ENCODE measurements at regions not wholly inside any gene's neighbourhood (a gene's known extent, or its start where the extent isn't known, plus 50 kb on each side); places are given as distances from the start of the nearest gene placed in this dataset.

DNA sequence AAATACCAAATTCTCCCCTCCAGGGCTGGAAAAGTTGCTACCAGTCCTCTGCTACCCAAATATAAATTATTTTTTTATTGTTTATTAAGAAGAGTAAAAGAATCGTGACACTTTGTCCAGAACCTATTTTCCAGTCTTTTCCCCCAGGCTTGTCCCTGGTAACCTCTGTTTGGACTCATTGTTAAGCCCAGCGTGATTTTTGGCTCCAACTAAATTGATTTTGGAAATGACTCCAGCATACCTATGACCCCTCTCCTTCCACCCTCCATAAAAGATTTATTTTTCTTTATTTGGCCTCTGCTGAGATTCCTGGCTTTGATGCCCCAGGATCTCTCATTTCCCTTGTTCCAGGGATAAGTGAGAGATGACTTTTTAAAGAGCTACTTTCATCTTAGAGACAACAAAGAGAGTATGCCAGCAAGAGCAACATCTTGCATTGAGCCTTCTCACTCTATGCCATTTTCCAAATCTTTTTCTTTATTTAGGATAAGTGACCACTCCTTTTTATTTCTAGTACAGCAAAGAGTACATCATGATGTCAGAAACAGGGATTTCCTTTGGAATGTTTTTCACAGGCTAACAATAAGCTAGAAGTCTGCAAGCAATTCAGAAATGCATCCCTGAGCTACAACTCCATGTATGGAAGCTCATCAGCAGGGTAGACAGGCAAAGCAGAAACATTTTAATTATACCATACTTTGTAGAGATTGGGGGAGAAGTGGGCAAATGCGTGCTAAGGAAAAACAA lies 75.8 kb downstream of the DAD1 start:
- Mint-ChIP-seq H3K27me3 (ENCODE audit: low read depth) (no peaks in the 10 kb centered on the region), H3K9me3 (no peaks in the 10 kb centered on the region), H3K4me3 (ENCODE audit: low read depth) (peak overlapping the region; percentile 92), H3K27ac (peak overlapping the region; percentile 100), H3K4me1 (ENCODE audit: low read depth) (peaks cover 83% of the 10 kb centered on the region), H3K36me3 (ENCODE audit: low read depth) (peaks cover 93% of the 10 kb centered on the region)
- DNase-seq (ENCODE audit: low spot score): no peak
- intact Hi-C loops (cut with micrococcal nuclease): no loop called here

DNA sequence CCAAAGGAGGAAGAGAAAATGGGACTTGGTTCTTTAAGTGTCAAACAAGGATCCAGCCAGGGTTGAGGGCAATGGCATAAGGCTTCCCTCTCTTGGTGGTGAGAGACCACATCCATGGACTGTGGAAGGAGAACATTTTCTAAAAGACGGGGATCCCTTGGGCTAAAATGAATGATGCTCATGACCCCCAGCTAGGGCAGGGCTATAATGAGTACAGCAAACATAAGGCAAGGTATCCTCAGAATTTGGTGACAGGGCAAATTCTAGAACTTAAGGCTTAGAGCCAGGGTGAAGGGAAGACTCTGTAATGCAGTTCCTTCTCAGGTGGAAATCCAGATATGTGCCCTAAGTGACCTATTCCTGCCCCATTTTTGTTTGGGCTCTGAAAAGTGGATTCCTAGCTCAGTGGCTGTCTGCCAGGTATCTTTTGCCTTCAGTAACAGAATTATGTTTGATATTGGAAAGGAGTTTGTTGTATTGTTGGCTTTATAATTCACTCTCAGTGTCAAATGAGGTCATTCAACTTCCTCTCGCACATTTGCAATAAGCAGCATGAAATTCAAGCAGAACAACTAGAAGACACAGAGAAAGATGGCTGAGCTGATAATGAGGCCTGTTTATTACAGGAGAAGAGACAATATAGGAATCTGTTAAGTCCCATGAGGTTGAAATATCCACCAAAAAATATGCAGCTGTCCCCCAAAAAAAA lies 76.8 kb downstream of the DAD1 start:
- no peaks in the 10 kb centered on the region for H3K9me3 Mint-ChIP-seq
- peaks cover 78% of the 10 kb centered on the region for H3K4me1 Mint-ChIP-seq (ENCODE audit: low read depth)
- intact Hi-C loops (cut with micrococcal nuclease): no loop called here
- H3K27me3 Mint-ChIP-seq (ENCODE audit: low read depth): no peaks in the 10 kb centered on the region
- no peak for DNase-seq (ENCODE audit: low spot score)
- H3K27ac Mint-ChIP-seq: peak overlapping the region; percentile 100
- H3K36me3 Mint-ChIP-seq (ENCODE audit: low read depth): peaks cover 92% of the 10 kb centered on the region
- peak overlapping the region; percentile 92 for H3K4me3 Mint-ChIP-seq (ENCODE audit: low read depth)

DNA sequence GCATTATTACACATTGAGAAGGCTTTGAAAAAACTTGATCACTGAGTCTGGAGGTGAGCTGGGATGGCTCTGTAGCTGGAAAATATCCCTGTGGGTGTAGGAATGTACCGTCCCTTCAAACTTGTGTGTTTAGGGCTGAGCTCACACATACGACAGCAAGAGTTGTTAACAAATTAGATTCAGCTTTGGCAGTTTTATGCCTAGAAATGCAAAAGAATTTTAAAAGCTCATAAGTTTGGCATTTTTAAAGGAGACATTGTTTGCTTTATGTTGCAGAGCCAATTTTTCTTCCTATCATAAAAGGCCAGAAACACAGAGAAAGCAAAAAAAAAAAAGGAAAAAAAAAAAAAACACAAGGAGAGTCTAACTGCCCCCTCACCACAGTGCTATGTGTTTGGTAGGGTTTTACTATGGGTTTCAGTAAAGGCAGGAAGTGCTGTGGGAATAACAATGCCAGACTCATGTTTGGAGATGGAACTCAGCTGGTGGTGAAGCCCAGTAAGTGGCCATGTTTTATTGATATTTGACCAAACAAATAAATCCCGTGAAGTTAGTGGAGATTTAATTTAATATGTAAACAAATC lies 78.4 kb downstream of the DAD1 start:
- intact Hi-C loops (cut with micrococcal nuclease): no loop called here
- H3K9me3 Mint-ChIP-seq: no peaks in the 10 kb centered on the region
- peak overlapping the region; percentile 100 for H3K27ac Mint-ChIP-seq
- no peak for DNase-seq (ENCODE audit: low spot score)
- H3K4me1 Mint-ChIP-seq (ENCODE audit: low read depth): peaks cover 78% of the 10 kb centered on the region
- peaks cover 94% of the 10 kb centered on the region for H3K36me3 Mint-ChIP-seq (ENCODE audit: low read depth)
- H3K27me3 Mint-ChIP-seq (ENCODE audit: low read depth): no peaks in the 10 kb centered on the region
- peak overlapping the region; percentile 92 for H3K4me3 Mint-ChIP-seq (ENCODE audit: low read depth)

DNA sequence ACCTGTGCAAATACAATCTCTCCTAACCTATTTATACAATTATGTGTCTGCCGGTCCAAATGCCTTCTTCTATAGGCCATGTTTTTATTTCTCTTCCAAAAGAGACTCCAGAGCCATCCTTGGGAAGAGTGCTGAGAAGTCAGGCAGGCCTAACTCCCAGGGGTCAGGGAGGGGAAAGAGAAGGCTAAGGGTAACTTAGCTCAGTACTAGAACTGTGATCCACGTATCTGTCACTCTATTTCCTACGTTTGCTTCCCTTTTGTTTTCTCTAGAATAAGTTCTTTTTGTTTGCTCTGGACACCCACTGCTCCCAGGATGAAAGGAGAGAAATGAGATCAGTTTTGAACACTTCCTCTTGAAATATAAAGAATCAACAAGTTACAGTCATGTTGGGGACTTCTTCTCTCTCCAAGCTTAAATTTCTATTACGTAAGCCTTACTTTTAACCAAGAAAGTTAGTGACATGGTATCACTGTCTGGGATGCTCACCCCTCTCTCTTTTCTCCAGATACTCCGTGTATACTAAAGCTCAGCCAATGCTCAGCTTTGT lies 79.2 kb downstream of the DAD1 start:
- Mint-ChIP-seq H3K36me3 (ENCODE audit: low read depth) (peaks cover 93% of the 10 kb centered on the region), H3K27me3 (ENCODE audit: low read depth) (no peaks in the 10 kb centered on the region), H3K4me3 (ENCODE audit: low read depth) (peak overlapping the region; percentile 92), H3K9me3 (no peaks in the 10 kb centered on the region), H3K4me1 (ENCODE audit: low read depth) (peaks cover 73% of the 10 kb centered on the region), H3K27ac (peak overlapping the region; percentile 100)
- no peak for DNase-seq (ENCODE audit: low spot score)
- intact Hi-C loops (cut with micrococcal nuclease): loop anchor here (10.0 kb wide), 2 partner anchors 285 to 385 kb away; no protein-coding TSS in a partner anchor

DNA sequence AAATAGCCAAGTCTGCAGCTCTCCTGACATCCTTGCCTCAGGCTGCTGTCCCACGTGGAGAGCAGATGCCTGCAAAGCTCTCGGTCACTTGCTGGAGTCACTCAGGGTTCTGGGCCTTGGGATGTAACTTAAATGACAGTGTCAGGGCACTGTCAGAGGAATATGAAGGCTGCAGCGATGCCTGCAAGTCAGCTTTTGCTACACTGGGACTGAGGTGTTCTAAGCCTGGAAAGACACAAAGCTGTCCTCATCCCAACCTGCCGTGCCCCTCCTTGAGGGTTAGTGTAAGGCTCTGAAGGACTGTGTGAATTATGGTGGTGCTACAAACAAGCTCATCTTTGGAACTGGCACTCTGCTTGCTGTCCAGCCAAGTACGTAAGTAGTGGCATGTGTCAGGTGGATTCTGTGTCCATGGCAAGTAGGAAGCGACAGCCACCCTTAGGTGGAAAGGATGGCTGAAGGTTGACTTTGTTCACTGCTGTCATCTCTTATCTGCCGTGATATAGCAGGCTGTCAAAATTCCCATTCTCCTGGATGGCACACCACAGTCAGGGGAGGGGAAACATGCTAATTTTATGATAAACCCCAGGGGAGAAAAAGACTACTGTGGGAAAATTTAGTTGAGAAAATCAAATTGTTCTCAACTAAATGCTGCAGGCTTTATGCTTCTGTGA lies 79.9 kb downstream of the DAD1 start:
- peak overlapping the region; percentile 100 for H3K27ac Mint-ChIP-seq
- peaks cover 94% of the 10 kb centered on the region for H3K36me3 Mint-ChIP-seq (ENCODE audit: low read depth)
- peaks cover 73% of the 10 kb centered on the region for H3K4me1 Mint-ChIP-seq (ENCODE audit: low read depth)
- intact Hi-C loops (cut with micrococcal nuclease): loop anchor here (10.0 kb wide), 2 partner anchors 284 to 384 kb away; no protein-coding TSS in a partner anchor
- H3K27me3 Mint-ChIP-seq (ENCODE audit: low read depth): no peaks in the 10 kb centered on the region
- DNase-seq (ENCODE audit: low spot score): no peak
- no peaks in the 10 kb centered on the region for H3K9me3 Mint-ChIP-seq
- peak overlapping the region; percentile 92 for H3K4me3 Mint-ChIP-seq (ENCODE audit: low read depth)

DNA sequence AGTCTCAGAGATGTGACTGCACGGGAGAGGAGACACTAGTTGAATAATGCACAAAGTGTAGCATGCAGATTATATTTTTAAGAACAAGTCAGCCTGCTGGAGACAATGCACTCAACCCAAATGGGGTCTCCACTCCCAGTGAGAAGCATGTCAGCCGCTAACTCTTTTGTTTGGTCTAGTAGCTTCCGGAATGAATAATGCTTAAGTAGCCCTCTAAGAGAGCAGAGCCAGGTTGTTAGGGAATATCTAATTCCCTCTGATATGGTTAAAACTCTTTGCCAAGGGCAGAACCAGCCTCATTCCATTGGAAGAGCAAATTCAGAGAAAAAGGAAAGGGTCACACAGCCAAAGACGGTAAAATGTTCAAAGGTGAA lies 80.4 kb downstream of the DAD1 start:
- Mint-ChIP-seq H3K4me1 (ENCODE audit: low read depth) (peaks cover 73% of the 10 kb centered on the region), H3K9me3 (no peaks in the 10 kb centered on the region), H3K36me3 (ENCODE audit: low read depth) (peaks cover 95% of the 10 kb centered on the region), H3K27ac (peak overlapping the region; percentile 100), H3K27me3 (ENCODE audit: low read depth) (no peaks in the 10 kb centered on the region), H3K4me3 (ENCODE audit: low read depth) (peak overlapping the region; percentile 92)
- intact Hi-C loops (cut with micrococcal nuclease): loop anchor here (10.0 kb wide), 2 partner anchors 284 to 384 kb away; no protein-coding TSS in a partner anchor
- no peak for DNase-seq (ENCODE audit: low spot score)

DNA sequence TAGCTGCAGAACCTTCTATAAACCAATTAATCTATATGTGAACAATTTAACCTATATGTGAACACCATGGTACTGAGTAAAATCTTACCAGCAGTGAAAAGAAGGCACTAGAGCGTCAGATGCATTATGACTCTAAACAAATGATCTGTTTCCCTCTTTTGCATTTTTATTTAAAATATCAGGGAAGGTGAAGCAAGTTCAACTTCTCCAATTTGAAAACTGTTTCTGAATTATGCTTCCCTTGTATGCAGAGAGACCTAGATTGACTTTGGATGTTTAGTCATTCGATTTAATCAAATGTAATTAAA lies 80.9 kb downstream of the DAD1 start:
- intact Hi-C loops (cut with micrococcal nuclease): loop anchor here (10.0 kb wide), 2 partner anchors 283 to 383 kb away; no protein-coding TSS in a partner anchor
- Mint-ChIP-seq H3K4me1 (ENCODE audit: low read depth) (peaks cover 72% of the 10 kb centered on the region), H3K36me3 (ENCODE audit: low read depth) (peaks cover 95% of the 10 kb centered on the region), H3K27me3 (ENCODE audit: low read depth) (no peaks in the 10 kb centered on the region), H3K9me3 (no peaks in the 10 kb centered on the region), H3K27ac (peak overlapping the region; percentile 100), H3K4me3 (ENCODE audit: low read depth) (peak overlapping the region; percentile 92)
- DNase-seq (ENCODE audit: low spot score): no peak

DNA sequence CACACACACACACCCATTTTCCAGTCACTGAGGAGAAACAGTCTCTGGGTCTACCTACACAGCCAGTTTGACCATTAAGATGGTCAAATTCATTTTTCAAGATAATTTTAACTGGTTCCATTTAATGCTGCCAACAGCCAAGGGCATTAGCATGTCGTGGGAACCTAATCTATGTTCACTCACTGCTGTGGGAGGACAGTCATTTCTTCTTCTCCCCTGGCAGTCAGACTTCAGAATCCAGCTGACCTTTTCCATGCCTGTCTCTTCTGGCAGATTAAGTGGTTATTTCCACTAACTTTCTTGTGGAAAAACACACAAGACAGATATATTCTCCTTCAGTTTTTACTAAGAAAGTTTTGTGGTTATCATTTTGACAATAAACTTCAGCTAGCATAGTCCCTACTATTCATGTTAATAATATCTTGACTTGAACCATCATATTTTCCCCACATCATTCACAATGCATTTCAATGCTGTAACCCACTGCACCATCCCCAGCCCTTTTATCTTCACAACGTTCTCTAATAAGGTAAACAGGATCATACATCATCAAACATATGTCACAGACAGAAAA lies 82.2 kb downstream of the DAD1 start:
- no peak for DNase-seq (ENCODE audit: low spot score)
- H3K27me3 Mint-ChIP-seq (ENCODE audit: low read depth): no peaks in the 10 kb centered on the region
- H3K36me3 Mint-ChIP-seq (ENCODE audit: low read depth): peaks cover 96% of the 10 kb centered on the region
- H3K9me3 Mint-ChIP-seq: no peaks in the 10 kb centered on the region
- H3K4me3 Mint-ChIP-seq (ENCODE audit: low read depth): peak overlapping the region; percentile 92
- peak overlapping the region; percentile 100 for H3K27ac Mint-ChIP-seq
- H3K4me1 Mint-ChIP-seq (ENCODE audit: low read depth): peaks cover 73% of the 10 kb centered on the region
- intact Hi-C loops (cut with micrococcal nuclease): loop anchor here (1.0 to 10.0 kb wide), 6 partner anchors 14 to 382 kb away; no protein-coding TSS in a partner anchor

DNA sequence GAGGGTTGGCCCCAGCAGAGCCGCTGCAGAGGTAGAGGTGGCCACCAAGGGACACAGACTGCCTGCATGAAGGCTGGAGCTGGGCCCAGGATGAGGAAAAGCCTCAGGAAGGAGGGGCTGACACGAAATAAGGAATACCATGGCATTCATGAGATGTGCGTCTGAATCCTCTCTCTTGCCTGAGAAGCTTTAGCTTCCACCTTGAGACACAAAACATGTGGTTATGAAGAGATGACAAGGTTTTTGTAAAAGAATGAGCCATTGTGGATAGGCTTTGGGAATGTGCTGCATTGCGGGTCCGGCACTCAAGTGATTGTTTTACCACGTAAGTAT lies 82.7 kb downstream of the DAD1 start:
- DNase-seq (ENCODE audit: low spot score): no peak
- Mint-ChIP-seq H3K27me3 (ENCODE audit: low read depth) (no peaks in the 10 kb centered on the region), H3K9me3 (no peaks in the 10 kb centered on the region), H3K27ac (peak overlapping the region; percentile 100), H3K4me3 (ENCODE audit: low read depth) (peak overlapping the region; percentile 92), H3K36me3 (ENCODE audit: low read depth) (peaks cover 96% of the 10 kb centered on the region), H3K4me1 (ENCODE audit: low read depth) (peaks cover 69% of the 10 kb centered on the region)
- intact Hi-C loops (cut with micrococcal nuclease): loop anchor here (2.0 to 10.0 kb wide), 4 partner anchors 14 to 382 kb away; no protein-coding TSS in a partner anchor

DNA sequence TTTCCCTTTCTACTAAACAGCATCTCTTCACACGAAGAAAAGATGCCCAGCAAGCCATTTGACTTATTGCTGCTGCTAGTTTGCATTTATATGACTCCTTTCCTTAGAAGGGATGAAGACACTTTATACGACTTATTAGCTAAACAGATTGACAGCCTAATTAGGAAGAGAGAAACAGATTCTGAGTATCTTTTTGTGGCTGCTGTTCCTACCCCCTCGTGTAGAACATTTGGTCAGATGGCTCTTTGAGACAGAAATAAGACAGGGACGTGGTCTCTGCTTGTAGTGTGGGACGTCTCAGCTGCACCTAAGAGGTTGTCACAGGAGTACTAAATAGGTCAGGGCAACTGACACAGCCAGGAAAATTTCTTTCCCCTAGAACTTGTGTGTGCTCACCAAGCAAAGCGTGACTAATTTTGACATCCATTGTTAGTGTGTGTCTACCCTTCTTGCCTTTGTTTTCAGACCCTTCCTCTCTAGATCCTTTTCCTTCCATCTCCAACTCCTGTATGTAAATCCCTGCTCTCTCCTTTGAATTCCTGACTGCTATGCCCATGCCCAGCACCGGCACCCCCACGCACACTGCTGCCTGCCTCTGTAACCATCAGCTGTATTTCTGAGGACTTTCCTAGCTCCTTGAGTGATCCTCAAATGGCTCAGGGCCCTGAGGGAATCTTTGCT lies 83.2 kb downstream of the DAD1 start:
- peaks cover 96% of the 10 kb centered on the region for H3K36me3 Mint-ChIP-seq (ENCODE audit: low read depth)
- peaks cover 65% of the 10 kb centered on the region for H3K4me1 Mint-ChIP-seq (ENCODE audit: low read depth)
- H3K27ac Mint-ChIP-seq: peak overlapping the region; percentile 100
- no peaks in the 10 kb centered on the region for H3K9me3 Mint-ChIP-seq
- no peak for DNase-seq (ENCODE audit: low spot score)
- H3K27me3 Mint-ChIP-seq (ENCODE audit: low read depth): no peaks in the 10 kb centered on the region
- intact Hi-C loops (cut with micrococcal nuclease): loop anchor here (2.0 to 10.0 kb wide), 4 partner anchors 13 to 381 kb away; no protein-coding TSS in a partner anchor
- H3K4me3 Mint-ChIP-seq (ENCODE audit: low read depth): peak overlapping the region; percentile 92

DNA sequence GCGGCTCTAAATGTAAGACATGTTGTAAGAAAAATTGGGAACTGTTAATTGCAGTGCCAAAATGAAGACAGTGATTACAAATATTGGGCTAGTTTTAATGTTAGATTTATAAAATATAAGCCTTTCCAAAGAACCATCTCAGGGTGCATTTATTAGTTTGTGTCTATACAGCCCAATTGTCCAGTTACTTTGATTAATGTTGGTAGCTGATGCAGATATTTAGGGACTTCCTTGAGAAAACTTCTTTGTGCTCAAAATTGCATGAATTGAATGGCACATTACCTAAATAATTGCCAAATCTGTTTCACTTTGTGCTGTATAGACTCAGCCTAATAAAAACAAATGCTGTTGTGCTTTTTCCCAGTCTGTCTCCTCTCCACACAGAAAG lies 83.7 kb downstream of the DAD1 start:
- H3K36me3 Mint-ChIP-seq (ENCODE audit: low read depth): peaks cover 96% of the 10 kb centered on the region
- no peaks in the 10 kb centered on the region for H3K9me3 Mint-ChIP-seq
- H3K27me3 Mint-ChIP-seq (ENCODE audit: low read depth): no peaks in the 10 kb centered on the region
- peak overlapping the region; percentile 100 for H3K27ac Mint-ChIP-seq
- H3K4me1 Mint-ChIP-seq (ENCODE audit: low read depth): peaks cover 61% of the 10 kb centered on the region
- H3K4me3 Mint-ChIP-seq (ENCODE audit: low read depth): peak overlapping the region; percentile 92
- intact Hi-C loops (cut with micrococcal nuclease): loop anchor here (10.0 kb wide), 2 partner anchors 281 to 381 kb away; no protein-coding TSS in a partner anchor
- no peak for DNase-seq (ENCODE audit: low spot score)
